HG03342 (cell line): ENCODE measurements at regions not wholly inside any gene's neighbourhood (a gene's known extent, or its start where the extent isn't known, plus 50 kb on each side); places are given as distances from the start of the nearest gene placed in this dataset.
"Not testable (repeated sequence)": the region's sequence is repeated elsewhere in the genome, so short reads cannot be mapped to it uniquely, and the experiment has no call there.

ENCODE experiments used
- ATAC-seq: cut with Tn5 transposase; IDR thresholded peaks from one replicate; pipeline ENCODE4 v1.9.1; 2021; ENCODE audit warnings: mild to moderate bottlenecking, moderate library complexity; ENCODE audit not compliant: unreplicated experiment

DNA sequence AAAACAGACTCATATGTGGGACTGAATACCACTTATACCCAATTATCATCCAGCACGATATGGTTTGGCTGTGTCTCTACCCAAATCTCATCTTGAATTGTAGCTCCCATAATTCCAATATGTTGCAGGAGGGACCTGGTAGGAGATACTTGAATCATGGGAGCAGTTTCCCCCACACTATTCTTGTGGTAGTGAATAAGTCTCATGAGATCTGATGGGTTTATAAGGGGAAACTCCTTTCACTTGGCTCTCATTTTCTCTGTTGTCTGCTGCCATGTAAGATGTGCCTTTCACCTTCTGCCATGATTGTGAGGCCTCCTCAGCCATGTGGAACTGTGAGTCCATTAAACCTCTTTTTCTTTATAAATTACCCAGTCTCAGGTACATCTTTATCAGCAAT, 91.9 kb upstream of the FNDC3A start:
- ATAC-seq = not testable (repeated sequence)

- no peak for ATAC-seq
These were observed 90.7 kb upstream of the FNDC3A start for GRCh38 chr13:48885027-48885395.

GRCh38 chr13:48888613-48889012, 87.1 kb upstream of the FNDC3A start:
- ATAC-seq = no peak

DNA sequence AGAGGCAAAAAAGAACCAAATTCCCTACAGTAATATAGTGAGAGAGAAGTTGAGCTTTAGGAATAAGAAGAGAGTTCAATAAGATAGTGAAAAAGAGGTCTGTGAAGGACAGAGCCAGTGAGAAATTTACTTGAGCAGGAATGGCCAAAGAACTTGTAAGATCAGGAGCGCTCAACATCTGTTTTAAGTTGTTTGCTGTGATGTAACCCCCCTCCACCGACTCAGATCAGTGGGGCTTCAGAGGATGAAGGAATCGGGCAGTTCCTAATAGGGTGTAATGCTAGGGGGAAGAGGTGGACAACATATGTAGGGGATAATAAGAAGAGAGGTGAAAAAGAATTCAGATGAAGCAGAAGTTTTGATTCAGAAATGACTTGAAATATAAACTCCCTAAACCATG, 85.3 kb upstream of the FNDC3A start:
- no peak for ATAC-seq

DNA sequence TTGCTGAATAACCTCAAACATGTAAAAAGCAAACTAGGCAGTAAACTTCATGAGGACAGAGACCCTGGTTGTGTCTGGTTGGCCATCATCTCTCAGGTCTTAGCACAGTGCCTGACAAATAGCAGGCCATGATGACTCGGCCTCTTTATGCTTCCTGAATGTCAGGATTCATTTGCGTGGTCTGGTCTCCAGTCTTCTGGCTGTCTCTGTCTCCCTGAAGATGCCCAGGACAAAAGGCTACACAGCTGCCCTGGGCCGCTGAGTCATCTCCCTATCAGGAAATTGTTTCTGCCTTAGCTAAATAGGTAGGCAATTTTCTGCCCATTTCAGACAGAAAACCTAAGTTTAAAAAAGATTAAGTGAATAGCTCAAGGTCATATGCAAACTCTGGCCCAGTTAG, 84.1 kb upstream of the FNDC3A start:
- ATAC-seq = no peak

GRCh38 chr13:48892053-48892687, 83.5 kb upstream of the FNDC3A start:
- ATAC-seq = peak; percentile 76

GRCh38 chr13:48892688-48893075, 83.0 kb upstream of the FNDC3A start:
- ATAC-seq = no peak

DNA sequence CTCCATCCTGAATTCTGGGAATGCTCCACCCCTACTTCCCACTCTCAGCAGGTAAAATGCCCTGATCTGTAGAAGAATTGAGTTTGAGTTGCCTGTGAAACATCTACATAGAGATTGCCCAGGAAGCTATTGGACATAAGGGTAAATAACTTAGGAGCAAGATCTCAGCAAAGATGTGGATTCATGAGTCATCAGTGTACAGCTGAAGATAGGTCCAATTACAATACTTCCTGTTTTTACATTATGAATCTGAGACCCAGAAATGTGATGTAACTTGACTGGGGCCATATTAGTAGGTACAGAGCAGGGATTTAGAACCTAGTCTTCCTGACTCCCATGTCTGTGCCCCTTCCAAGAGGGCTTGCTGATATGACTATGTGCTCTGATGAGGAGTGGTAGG, 79.4 kb upstream of the FNDC3A start:
- ATAC-seq = no peak

- ATAC-seq = no peak
These were observed 73.9 kb upstream of the FNDC3A start for GRCh38 chr13:48901781-48902180.

- no peak for ATAC-seq
These were observed 73.3 kb upstream of the FNDC3A start for GRCh38 chr13:48902368-48902767.

GRCh38 chr13:48904668-48905290, 70.9 kb upstream of the FNDC3A start:
- no peak for ATAC-seq

DNA sequence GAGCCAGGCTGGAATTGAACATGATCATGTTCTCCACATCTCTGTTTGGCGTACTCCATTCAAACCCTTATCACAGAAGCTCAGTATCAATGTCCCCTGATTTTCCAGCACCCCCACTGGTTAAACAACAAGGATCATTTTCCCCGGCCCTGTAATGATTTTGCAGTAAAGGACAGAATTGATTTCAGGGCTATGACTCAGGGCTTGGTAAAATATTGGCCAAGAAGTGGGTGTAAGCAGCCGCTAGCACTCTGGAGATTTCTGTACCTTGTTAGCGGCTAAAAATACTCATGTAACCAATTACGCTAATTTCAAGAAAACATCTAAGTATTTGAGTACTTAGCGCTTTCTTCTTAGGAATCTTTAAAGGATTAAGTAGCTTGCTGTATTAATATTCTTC, 69.5 kb upstream of the FNDC3A start:
- no peak for ATAC-seq

GRCh38 chr13:48908381-48909055, 67.2 kb upstream of the FNDC3A start:
- no peak for ATAC-seq

GRCh38 chr13:48909056-48909389, 66.7 kb upstream of the FNDC3A start:
- ATAC-seq = no peak

DNA sequence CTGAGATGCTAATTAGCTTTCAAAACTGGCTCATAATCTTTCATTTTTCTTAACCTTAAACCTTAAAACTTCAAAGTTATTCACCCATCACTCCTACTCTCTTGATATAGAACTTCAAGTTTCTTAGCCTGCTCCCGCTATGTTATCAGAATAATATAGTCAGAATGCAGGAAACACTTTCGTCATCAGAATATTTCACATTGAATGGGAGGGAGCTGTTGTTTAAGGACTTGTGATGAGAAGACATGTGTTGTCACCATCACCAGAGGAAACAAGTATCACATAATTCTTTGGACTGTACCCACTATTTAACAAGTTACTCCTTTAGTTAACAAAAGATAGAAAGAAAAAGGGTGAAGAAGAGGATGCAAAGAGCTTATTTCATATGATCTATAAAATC, 65.0 kb upstream of the FNDC3A start:
- ATAC-seq = no peak

DNA sequence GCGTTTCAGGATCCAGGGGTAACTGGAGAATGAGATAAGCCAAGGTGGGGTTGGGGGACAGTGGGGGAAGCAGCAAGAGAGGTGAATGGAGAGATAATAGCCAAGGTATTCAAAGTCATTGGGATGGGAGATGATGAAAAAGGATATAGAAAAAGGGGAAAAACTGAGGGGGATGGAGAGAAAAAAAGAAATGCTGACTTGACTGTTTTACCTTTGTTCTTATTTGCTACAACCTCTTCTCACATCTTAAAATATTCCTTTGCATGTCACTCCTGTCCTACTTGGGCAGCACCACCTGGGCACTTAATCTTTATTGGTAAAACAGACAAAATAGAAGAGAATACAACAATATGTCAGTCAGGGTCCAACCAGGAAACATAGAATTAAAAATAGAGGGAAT, 56.0 kb upstream of the FNDC3A start:
- no peak for ATAC-seq

- ATAC-seq = no peak
These were observed 55.0 kb upstream of the FNDC3A start for GRCh38 chr13:48920730-48921129.

GRCh38 chr13:48923376-48923775, 52.3 kb upstream of the FNDC3A start:
- no peak for ATAC-seq

DNA sequence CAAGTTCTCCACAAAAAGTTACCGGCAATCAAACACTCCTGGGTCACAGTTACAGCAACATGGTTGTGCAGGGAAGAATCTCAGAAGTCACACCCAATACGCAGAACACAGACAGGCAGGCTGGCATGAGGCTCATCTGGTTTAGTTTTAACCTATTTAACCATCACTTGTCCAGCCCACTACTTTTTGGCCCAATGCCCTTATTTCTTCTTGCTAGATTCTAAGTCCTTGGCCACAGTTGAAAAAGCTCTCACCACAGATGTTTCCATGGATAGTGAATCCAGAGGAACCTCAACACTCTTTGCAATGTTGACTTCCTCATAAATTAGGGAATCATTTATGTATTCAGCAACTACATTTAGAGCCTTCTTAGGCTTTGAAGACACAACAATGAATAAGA, 50.7 kb upstream of the FNDC3A start:
- ATAC-seq = no peak
